DOHH2 (cell line): ENCODE measurements at regions not wholly inside any gene's neighbourhood (a gene's known extent, or its start where the extent isn't known, plus 50 kb on each side); places are given as distances from the start of the nearest gene placed in this dataset.

Experiments
- EZH2phosphoT487 ChIP-seq: fragments of 200-600 bp; sonication (generic); IDR thresholded peaks from 2 replicates; pipeline ENCODE4 v1.6.1; 2017; ENCODE audit warnings: borderline replicate concordance, mild to moderate bottlenecking, antibody characterized with exemption, low read length, moderate library complexity, mixed read lengths
- TF ChIP-seq, protein P1 (sequence below): fragments of 200-600 bp; sonication (generic); IDR thresholded peaks from one replicate; pipeline ENCODE4 v1.5.1; 2014; ENCODE audit warnings: antibody characterized with exemption, mild to moderate bottlenecking, low read depth, low read length; ENCODE audit not compliant: poor library complexity, severe bottlenecking

DNA sequence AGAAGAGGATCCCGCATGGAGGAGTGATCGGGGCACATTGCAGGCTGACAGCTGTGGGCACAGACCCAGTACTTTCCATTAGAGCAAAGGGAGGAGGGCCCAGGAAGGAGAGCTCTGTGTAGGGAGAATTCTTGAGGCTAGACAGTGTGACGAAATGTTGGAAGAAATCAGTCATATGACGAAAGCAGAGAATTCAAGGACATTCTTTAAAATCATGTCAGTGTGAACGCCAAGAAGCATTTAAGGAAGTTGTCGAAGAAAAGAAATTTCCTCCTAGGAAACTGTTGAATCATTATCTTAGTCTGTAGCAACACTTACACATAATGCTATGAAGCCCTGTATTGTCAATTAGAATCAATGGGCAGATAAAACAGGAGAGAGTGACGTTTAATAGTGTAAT is 191.3 kb upstream of the ADARB2 start:
- TF ChIP-seq, protein P1, sequence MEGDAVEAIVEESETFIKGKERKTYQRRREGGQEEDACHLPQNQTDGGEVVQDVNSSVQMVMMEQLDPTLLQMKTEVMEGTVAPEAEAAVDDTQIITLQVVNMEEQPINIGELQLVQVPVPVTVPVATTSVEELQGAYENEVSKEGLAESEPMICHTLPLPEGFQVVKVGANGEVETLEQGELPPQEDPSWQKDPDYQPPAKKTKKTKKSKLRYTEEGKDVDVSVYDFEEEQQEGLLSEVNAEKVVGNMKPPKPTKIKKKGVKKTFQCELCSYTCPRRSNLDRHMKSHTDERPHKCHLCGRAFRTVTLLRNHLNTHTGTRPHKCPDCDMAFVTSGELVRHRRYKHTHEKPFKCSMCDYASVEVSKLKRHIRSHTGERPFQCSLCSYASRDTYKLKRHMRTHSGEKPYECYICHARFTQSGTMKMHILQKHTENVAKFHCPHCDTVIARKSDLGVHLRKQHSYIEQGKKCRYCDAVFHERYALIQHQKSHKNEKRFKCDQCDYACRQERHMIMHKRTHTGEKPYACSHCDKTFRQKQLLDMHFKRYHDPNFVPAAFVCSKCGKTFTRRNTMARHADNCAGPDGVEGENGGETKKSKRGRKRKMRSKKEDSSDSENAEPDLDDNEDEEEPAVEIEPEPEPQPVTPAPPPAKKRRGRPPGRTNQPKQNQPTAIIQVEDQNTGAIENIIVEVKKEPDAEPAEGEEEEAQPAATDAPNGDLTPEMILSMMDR, result no peak
- TF ChIP-seq EZH2phosphoT487, result no peak
